ENCODE measurements at regions not wholly inside any gene's neighbourhood (a gene's known extent, or its start where the extent isn't known, plus 50 kb on each side); places are given as distances from the start of the nearest gene placed in this dataset.

GRCh38 chr21:20800106-20800505 lies 198.1 kb upstream of the NCAM2 start:
- Mint-ChIP-seq H3K4me1 (no peaks in the 10 kb centered on the region), H3K4me3 (no peak overlapping the region), H3K9me3 (peaks cover 9% of the 10 kb centered on the region), H3K27ac (no peak overlapping the region), H3K36me3 (ENCODE audit: low read depth) (no peaks in the 10 kb centered on the region), H3K27me3 (no peaks in the 10 kb centered on the region)
- CTCF ChIA-PET, result no interaction called here
- POLR2A ChIA-PET, result no interaction called here
- no peak for DNase-seq

DNA sequence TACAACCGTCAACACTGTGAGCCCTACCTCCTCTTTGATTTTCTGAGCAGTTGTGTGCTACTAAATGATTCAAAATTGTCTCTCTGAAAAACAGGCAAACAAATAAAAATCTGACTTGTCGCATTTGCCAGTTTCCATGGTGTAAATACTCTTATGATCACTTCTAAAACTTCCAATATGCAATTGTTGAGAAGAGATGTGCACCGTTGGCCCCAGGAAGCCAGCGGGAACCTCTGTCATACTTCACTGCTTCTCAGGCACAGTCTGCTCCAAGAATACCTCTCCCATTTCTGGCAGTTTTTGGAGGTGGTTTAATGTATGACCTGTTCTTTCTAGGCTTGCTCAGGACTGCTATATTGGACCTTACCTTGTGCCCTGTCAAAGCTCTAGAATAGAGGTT lies 196.0 kb upstream of the NCAM2 start:
- ChIA-PET POLR2A (no interaction called here), CTCF (no interaction called here)
- peaks cover 13% of the 10 kb centered on the region for H3K9me3 Mint-ChIP-seq
- H3K27me3 Mint-ChIP-seq, result no peaks in the 10 kb centered on the region
- no peaks in the 10 kb centered on the region for H3K36me3 Mint-ChIP-seq (ENCODE audit: low read depth)
- no peak for DNase-seq
- H3K4me3 Mint-ChIP-seq, result no peak overlapping the region
- no peak overlapping the region for H3K27ac Mint-ChIP-seq
- no peaks in the 10 kb centered on the region for H3K4me1 Mint-ChIP-seq

GRCh38 chr21:20802631-20803260 lies 195.5 kb upstream of the NCAM2 start:
- Mint-ChIP-seq H3K27me3 (no peaks in the 10 kb centered on the region), H3K27ac (no peak overlapping the region), H3K4me1 (no peaks in the 10 kb centered on the region), H3K36me3 (ENCODE audit: low read depth) (no peaks in the 10 kb centered on the region), H3K4me3 (no peak overlapping the region), H3K9me3 (peaks cover 13% of the 10 kb centered on the region)
- DNase-seq, result no peak
- POLR2A ChIA-PET, result no interaction called here
- CTCF ChIA-PET, result no interaction called here

- no peak for DNase-seq
- no peak overlapping the region for H3K4me3 Mint-ChIP-seq
- no peak overlapping the region for H3K27ac Mint-ChIP-seq
- no peaks in the 10 kb centered on the region for H3K27me3 Mint-ChIP-seq
- H3K9me3 Mint-ChIP-seq, result peaks cover 7% of the 10 kb centered on the region
- ChIA-PET POLR2A (no interaction called here), CTCF (no interaction called here)
- no peaks in the 10 kb centered on the region for H3K4me1 Mint-ChIP-seq
- H3K36me3 Mint-ChIP-seq (ENCODE audit: low read depth), result no peaks in the 10 kb centered on the region
Measured at GRCh38 chr21:20811702-20812101, 186.5 kb upstream of the NCAM2 start.

DNA sequence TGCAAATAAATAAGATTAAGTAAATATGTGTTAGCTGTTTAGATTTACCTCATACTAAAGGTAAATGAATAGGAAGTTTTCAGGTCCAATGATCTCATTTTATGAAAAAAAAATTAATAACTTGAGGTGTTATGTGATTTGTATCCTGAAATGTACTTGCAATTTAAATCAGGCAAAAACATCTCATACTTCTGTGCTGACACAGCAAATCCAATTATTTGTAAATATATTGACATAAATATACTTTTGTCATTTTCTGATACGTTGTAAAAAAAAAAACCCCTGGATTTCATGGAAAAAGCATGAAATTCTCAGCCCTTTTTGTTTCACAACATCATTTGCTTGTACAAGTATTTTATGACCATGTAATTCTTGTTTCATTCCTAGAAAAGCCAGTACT lies 184.1 kb upstream of the NCAM2 start:
- ChIA-PET CTCF (no interaction called here), POLR2A (no interaction called here)
- Mint-ChIP-seq H3K4me1 (no peaks in the 10 kb centered on the region), H3K4me3 (no peak overlapping the region), H3K36me3 (ENCODE audit: low read depth) (no peaks in the 10 kb centered on the region), H3K27ac (no peak overlapping the region), H3K9me3 (peaks cover 17% of the 10 kb centered on the region), H3K27me3 (no peaks in the 10 kb centered on the region)
- DNase-seq, result no peak

DNA sequence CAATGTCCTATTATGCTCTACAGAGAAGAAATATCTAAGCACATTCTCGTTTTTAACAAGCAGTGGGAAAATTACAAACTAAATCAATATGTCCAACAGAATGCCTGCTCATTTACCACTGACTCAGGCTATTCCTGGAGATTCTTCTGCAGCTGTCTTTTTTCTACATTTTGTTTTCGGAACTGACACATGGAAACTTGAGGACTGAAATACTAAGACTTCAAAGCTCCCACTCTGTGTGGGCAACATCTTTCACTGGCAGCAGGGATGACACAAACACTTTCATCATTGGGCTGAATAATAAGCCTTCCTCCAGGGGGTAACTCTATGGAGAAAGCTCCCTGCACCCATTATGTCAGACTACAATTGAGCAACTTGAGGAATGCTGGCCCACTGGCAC lies 175.5 kb upstream of the NCAM2 start:
- Mint-ChIP-seq H3K4me3 (no peak overlapping the region), H3K9me3 (peaks cover 13% of the 10 kb centered on the region), H3K27me3 (no peaks in the 10 kb centered on the region), H3K36me3 (ENCODE audit: low read depth) (no peaks in the 10 kb centered on the region), H3K4me1 (no peaks in the 10 kb centered on the region), H3K27ac (no peak overlapping the region)
- no peak for DNase-seq
- ChIA-PET POLR2A (no interaction called here), CTCF (no interaction called here)

DNA sequence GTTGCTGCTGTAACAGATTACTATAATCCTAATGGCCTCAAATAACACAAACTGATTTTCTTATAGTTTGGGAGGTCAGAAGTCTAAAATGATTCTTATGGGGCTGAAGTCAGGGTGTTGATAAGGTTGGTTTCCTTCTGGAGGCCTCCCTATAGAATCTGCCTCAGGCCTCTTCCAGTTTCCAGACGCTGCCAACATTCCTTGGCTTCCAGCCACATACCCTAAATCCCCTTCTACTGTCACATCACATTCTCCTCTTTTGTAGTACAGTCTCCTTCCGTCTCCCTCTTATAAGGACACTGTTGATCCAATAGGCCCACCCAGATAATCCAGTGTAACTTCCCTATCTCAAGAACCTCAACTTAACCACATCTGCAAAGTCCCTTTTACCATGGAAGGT lies 145.3 kb upstream of the NCAM2 start:
- Mint-ChIP-seq H3K4me3 (no peak overlapping the region), H3K4me1 (no peaks in the 10 kb centered on the region), H3K27me3 (no peaks in the 10 kb centered on the region), H3K27ac (no peak overlapping the region), H3K9me3 (peaks cover 11% of the 10 kb centered on the region), H3K36me3 (ENCODE audit: low read depth) (no peaks in the 10 kb centered on the region)
- POLR2A ChIA-PET, result no interaction called here
- DNase-seq, result no peak
- CTCF ChIA-PET, result no interaction called here

- ChIA-PET POLR2A (no interaction called here), CTCF (no interaction called here)
- Mint-ChIP-seq H3K36me3 (ENCODE audit: low read depth) (no peaks in the 10 kb centered on the region), H3K4me3 (no peak overlapping the region), H3K27me3 (no peaks in the 10 kb centered on the region), H3K27ac (no peak overlapping the region), H3K4me1 (no peaks in the 10 kb centered on the region), H3K9me3 (peaks cover 18% of the 10 kb centered on the region)
- no peak for DNase-seq
Measured at GRCh38 chr21:20856926-20857325, 141.3 kb upstream of the NCAM2 start.

GRCh38 chr21:20874202-20874601 lies 124.0 kb upstream of the NCAM2 start:
- DNase-seq, result no peak
- POLR2A ChIA-PET, result no interaction called here
- CTCF ChIA-PET, result no interaction called here
- Mint-ChIP-seq H3K27me3 (no peaks in the 10 kb centered on the region), H3K27ac (no peak overlapping the region), H3K4me3 (no peak overlapping the region), H3K9me3 (no peaks in the 10 kb centered on the region), H3K4me1 (no peaks in the 10 kb centered on the region), H3K36me3 (ENCODE audit: low read depth) (no peaks in the 10 kb centered on the region)

DNA sequence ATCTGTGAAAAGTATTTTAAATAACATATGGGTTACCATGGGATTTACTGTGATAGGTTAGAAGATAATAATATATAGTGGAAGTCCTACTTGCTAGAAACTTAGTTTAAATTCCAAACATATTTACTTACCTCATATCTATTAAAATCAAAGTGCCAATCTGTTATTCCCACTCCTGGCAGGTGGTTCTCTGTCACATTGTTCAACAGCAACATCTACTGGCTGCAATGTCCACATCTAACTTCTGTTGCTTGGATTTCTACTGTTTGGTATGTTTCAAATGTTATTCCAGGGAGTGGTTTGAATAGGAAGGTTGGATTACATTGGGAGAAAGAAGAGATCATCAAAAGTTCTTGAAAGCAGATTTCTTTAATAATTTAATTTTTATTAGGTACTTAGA lies 122.5 kb upstream of the NCAM2 start:
- Mint-ChIP-seq H3K4me1 (no peaks in the 10 kb centered on the region), H3K36me3 (ENCODE audit: low read depth) (no peaks in the 10 kb centered on the region), H3K9me3 (no peaks in the 10 kb centered on the region), H3K27me3 (no peaks in the 10 kb centered on the region), H3K4me3 (no peak overlapping the region), H3K27ac (no peak overlapping the region)
- ChIA-PET POLR2A (no interaction called here), CTCF (no interaction called here)
- no peak for DNase-seq

GRCh38 chr21:20877976-20878375 lies 120.2 kb upstream of the NCAM2 start:
- Mint-ChIP-seq H3K36me3 (ENCODE audit: low read depth) (no peaks in the 10 kb centered on the region), H3K4me1 (no peaks in the 10 kb centered on the region), H3K27me3 (no peaks in the 10 kb centered on the region), H3K27ac (no peak overlapping the region), H3K9me3 (no peaks in the 10 kb centered on the region), H3K4me3 (no peak overlapping the region)
- POLR2A ChIA-PET, result no interaction called here
- CTCF ChIA-PET, result no interaction called here
- no peak for DNase-seq

GRCh38 chr21:20882462-20883407 lies 115.5 kb upstream of the NCAM2 start:
- H3K27me3 Mint-ChIP-seq, result no peaks in the 10 kb centered on the region
- H3K4me1 Mint-ChIP-seq, result no peaks in the 10 kb centered on the region
- no peak overlapping the region for H3K27ac Mint-ChIP-seq
- no peaks in the 10 kb centered on the region for H3K9me3 Mint-ChIP-seq
- ChIA-PET POLR2A (no interaction called here), CTCF (no interaction called here)
- H3K4me3 Mint-ChIP-seq, result no peak overlapping the region
- no peaks in the 10 kb centered on the region for H3K36me3 Mint-ChIP-seq (ENCODE audit: low read depth)
- DNase-seq, result no peak

- ChIA-PET CTCF (no interaction called here), POLR2A (no interaction called here)
- no peaks in the 10 kb centered on the region for H3K9me3 Mint-ChIP-seq
- no peak overlapping the region for H3K4me3 Mint-ChIP-seq
- no peaks in the 10 kb centered on the region for H3K4me1 Mint-ChIP-seq
- H3K27ac Mint-ChIP-seq, result no peak overlapping the region
- no peaks in the 10 kb centered on the region for H3K36me3 Mint-ChIP-seq (ENCODE audit: low read depth)
- H3K27me3 Mint-ChIP-seq, result no peaks in the 10 kb centered on the region
- no peak for DNase-seq
Measured at GRCh38 chr21:20883408-20883800, 114.8 kb upstream of the NCAM2 start.

DNA sequence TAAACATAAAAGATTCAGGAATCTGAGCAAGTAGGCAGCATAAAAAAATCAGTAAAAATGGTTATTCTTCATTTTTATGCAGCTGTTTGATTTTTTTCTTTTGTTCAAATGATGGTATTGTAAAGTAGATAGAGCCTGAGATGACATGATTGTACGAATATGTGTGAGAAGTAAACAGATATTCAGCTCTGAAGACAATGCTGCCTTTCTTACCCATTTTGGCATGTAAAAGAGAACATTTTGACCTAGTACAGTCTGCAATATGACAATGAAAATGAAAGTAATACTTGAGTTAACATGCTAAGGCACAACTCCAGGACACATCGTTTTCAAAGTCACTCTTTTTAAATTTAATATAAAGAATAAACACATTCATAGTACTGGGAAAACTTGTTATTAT lies 95.7 kb upstream of the NCAM2 start:
- H3K27ac Mint-ChIP-seq, result no peak overlapping the region
- peaks cover 8% of the 10 kb centered on the region for H3K9me3 Mint-ChIP-seq
- DNase-seq, result no peak
- no peaks in the 10 kb centered on the region for H3K27me3 Mint-ChIP-seq
- H3K4me1 Mint-ChIP-seq, result no peaks in the 10 kb centered on the region
- ChIA-PET POLR2A (no interaction called here), CTCF (no interaction called here)
- H3K36me3 Mint-ChIP-seq (ENCODE audit: low read depth), result no peaks in the 10 kb centered on the region
- H3K4me3 Mint-ChIP-seq, result no peak overlapping the region

Data from activated CD4-positive, alpha-beta memory T cell treated with anti-CD3 and anti-CD28 coated beads, Interleukin-2, amount 10 ng/mL, durations not matched to agents 7 days and 5 days (primary cell).